Osteocyte (in vitro differentiated cells): ENCODE measurements at regions not wholly inside any gene's neighbourhood (a gene's known extent, or its start where the extent isn't known, plus 50 kb on each side); places are given as distances from the start of the nearest gene placed in this dataset.

Experiments used
- DNase-seq: peaks from one replicate; pipeline ENCODE4 v3.0.0; 2021; ENCODE audit warnings: mixed read lengths; ENCODE audit not compliant: unreplicated experiment; ENCODE audit errors: extremely low spot score
- H3K27ac Mint-ChIP-seq: one replicate; pipeline ENCODE4 v1.8.0; 2021; ENCODE audit warnings: mild to moderate bottlenecking, mixed read lengths; ENCODE audit not compliant: unreplicated experiment
- H3K27me3 Mint-ChIP-seq: one replicate; pipeline ENCODE4 v1.8.0; 2021; ENCODE audit warnings: mixed read lengths; ENCODE audit not compliant: unreplicated experiment
- H3K36me3 Mint-ChIP-seq: one replicate; pipeline ENCODE4 v1.8.0; 2021; ENCODE audit warnings: mixed read lengths; ENCODE audit not compliant: unreplicated experiment
- H3K4me1 Mint-ChIP-seq: one replicate; pipeline ENCODE4 v1.8.0; 2021; ENCODE audit warnings: mixed read lengths; ENCODE audit not compliant: unreplicated experiment
- H3K4me3 Mint-ChIP-seq: one replicate; pipeline ENCODE4 v1.8.0; 2021; ENCODE audit warnings: mild to moderate bottlenecking, moderate library complexity, mixed read lengths; ENCODE audit not compliant: unreplicated experiment
- H3K9me3 Mint-ChIP-seq: one replicate; pipeline ENCODE4 v1.8.0; 2021; ENCODE audit warnings: mixed read lengths; ENCODE audit not compliant: unreplicated experiment
- TF ChIP-seq, protein P1 (sequence below): fragments of 200-600 bp; sonication (generic); IDR thresholded peaks from 2 replicates; pipeline ENCODE4 v1.5.0; 2021; ENCODE audit warnings: antibody characterized with exemption, mild to moderate bottlenecking, moderate library complexity

DNA sequence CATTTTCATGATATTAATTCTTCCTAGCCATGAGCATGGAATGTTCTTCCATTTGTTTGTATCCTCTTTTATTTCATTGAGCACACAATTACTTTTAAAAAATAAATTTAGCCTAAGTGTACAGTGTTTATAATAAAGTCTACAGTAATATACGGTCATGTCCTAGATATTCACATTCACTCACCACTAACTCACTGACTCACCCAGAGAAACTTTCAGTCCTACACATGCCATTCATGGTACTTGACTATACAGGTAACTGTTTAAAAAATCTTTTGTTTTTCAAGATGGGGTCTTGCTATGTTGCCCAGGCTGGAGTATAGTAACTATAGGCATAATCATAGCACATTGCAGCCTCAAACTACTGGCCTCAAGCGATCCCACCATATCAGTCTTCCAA is 348.1 kb downstream of the RAPGEF2 start:
- TF ChIP-seq, protein P1, sequence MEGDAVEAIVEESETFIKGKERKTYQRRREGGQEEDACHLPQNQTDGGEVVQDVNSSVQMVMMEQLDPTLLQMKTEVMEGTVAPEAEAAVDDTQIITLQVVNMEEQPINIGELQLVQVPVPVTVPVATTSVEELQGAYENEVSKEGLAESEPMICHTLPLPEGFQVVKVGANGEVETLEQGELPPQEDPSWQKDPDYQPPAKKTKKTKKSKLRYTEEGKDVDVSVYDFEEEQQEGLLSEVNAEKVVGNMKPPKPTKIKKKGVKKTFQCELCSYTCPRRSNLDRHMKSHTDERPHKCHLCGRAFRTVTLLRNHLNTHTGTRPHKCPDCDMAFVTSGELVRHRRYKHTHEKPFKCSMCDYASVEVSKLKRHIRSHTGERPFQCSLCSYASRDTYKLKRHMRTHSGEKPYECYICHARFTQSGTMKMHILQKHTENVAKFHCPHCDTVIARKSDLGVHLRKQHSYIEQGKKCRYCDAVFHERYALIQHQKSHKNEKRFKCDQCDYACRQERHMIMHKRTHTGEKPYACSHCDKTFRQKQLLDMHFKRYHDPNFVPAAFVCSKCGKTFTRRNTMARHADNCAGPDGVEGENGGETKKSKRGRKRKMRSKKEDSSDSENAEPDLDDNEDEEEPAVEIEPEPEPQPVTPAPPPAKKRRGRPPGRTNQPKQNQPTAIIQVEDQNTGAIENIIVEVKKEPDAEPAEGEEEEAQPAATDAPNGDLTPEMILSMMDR = no peak
- Mint-ChIP-seq H3K9me3 (no peaks in the 10 kb centered on the region), H3K27me3 (no peaks in the 10 kb centered on the region), H3K27ac (no peak overlapping the region), H3K4me1 (peaks cover 4% of the 10 kb centered on the region), H3K4me3 (no peak overlapping the region), H3K36me3 (no peaks in the 10 kb centered on the region)
- DNase-seq = no peak

DNA sequence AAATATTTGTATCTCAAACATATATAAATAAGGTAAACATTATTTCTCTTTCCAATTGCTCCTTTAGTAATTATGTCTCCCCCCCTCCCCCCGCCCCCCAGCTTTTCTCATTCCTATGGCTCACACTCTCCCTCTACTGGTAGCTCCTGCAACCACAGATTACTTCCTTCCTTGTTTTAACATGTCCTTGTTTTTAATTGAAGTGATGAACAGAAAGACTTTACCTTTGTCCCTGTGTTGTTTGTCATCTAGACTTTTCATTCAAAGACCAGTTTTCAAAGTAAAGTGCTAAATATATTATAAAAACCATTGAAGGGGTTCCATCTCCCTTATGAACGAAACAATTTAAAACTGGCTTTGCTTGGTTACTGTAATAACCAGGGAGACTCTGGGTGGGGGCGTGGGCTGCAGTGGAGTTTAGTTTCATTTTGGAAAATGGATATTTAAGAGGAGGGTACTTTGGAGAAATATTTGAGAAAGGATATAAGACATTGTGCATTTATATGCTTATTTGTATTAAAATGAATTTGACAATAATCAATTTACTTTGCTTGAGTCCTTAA is 352.9 kb downstream of the RAPGEF2 start:
- no peak overlapping the region for H3K27ac Mint-ChIP-seq
- DNase-seq = no peak

DNA sequence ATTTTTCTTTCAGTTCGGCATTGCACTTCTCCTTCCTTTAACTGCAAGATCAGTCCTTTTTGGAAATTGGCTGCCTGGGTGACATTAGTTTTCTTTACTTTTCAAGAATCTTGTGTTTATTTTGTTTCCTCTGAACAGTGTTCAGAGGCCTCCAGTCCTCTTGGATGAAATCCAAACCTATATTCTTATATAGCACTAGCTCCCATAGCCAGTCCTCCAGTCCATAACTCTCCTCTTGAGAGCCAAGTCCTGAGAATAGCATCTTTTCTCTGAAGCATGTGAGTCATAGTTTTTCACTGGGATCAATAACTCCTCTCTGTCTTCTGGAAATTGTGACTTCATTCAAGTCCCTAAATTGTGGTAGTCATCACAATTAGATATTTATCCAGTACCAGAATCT is 357.5 kb downstream of the RAPGEF2 start:
- Mint-ChIP-seq H3K4me3 (peak overlapping the region; percentile 28), H3K36me3 (peaks cover 5% of the 10 kb centered on the region), H3K27me3 (no peaks in the 10 kb centered on the region), H3K4me1 (peaks cover 14% of the 10 kb centered on the region), H3K9me3 (peaks cover 18% of the 10 kb centered on the region), H3K27ac (peak overlapping the region; percentile 54)
- TF ChIP-seq, protein P1 = no peak
- no peak for DNase-seq

More for the DNA sequence above, 352.9 kb downstream of the RAPGEF2 start:
- TF ChIP-seq, protein P1 = peak; percentile 70
- H3K27me3 Mint-ChIP-seq = no peaks in the 10 kb centered on the region
- H3K4me3 Mint-ChIP-seq = no peak overlapping the region
- peaks cover 12% of the 10 kb centered on the region for H3K4me1 Mint-ChIP-seq
- H3K36me3 Mint-ChIP-seq = no peaks in the 10 kb centered on the region
- H3K9me3 Mint-ChIP-seq = no peaks in the 10 kb centered on the region

DNA sequence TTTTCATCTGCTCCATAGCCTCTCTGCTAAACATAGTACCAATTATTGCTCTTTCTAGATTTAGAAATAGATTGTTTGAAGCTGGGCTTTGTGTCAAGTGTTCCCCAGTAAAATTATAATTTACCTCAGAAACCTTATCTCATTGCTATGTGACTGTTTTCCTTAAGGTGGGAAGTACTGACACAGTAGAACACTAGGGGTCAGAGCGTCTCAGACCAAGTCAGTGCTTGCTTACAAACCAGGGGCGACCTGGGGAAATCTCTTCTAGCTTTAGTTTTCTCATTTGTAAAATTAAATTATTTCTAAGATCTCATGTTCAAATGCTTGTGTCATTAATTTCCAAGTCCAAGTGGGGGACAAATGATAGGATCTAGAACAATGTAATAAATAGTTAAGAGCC is 360.4 kb downstream of the RAPGEF2 start:
- DNase-seq = no peak
- TF ChIP-seq, protein P1 = no peak
- peaks cover 10% of the 10 kb centered on the region for H3K4me1 Mint-ChIP-seq
- H3K27me3 Mint-ChIP-seq = peaks cover 9% of the 10 kb centered on the region
- H3K9me3 Mint-ChIP-seq = peaks cover 18% of the 10 kb centered on the region
- H3K36me3 Mint-ChIP-seq = peaks cover 5% of the 10 kb centered on the region
- no peak overlapping the region for H3K4me3 Mint-ChIP-seq
- H3K27ac Mint-ChIP-seq = no peak overlapping the region

DNA sequence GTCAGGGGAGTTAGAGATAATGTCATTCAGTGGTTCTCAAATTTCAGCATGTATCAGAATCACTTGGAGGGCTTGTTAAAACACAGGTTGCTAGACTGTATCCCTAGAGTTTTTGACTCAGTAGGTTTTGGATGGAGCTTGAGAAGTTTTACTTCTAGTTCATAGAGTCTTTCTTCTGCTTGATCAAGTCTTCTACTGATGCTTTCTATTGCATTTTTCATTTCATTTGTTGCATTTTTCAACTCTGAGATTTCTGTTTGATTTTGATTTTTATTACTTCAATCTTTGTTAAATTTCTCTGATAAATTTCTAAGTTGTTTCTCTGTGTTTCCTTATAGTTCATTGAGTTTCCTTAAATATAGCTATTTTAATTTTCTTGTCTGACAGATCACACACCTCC is 361.4 kb downstream of the RAPGEF2 start:
- peaks cover 9% of the 10 kb centered on the region for H3K27me3 Mint-ChIP-seq
- H3K4me3 Mint-ChIP-seq = no peak overlapping the region
- peaks cover 5% of the 10 kb centered on the region for H3K36me3 Mint-ChIP-seq
- TF ChIP-seq, protein P1 = no peak
- H3K27ac Mint-ChIP-seq = no peak overlapping the region
- H3K9me3 Mint-ChIP-seq = peaks cover 18% of the 10 kb centered on the region
- no peak for DNase-seq
- peaks cover 10% of the 10 kb centered on the region for H3K4me1 Mint-ChIP-seq
